GM21390 (cell line): ENCODE measurements at regions not wholly inside any gene's neighbourhood (a gene's known extent, or its start where the extent isn't known, plus 50 kb on each side); places are given as distances from the start of the nearest gene placed in this dataset.
A peak's percentile ranks its signal among the peaks of the same experiment; 100 is the strongest.

Source experiments
- ATAC-seq: cut with Tn5 transposase; IDR thresholded peaks from one replicate; pipeline ENCODE4 v1.9.1; 2021; ENCODE audit not compliant: unreplicated experiment

GRCh38 chr4:71930459-71930858 is 101.3 kb upstream of the NPFFR2 start:
- no peak for ATAC-seq

- no peak for ATAC-seq
These were observed 98.9 kb upstream of the NPFFR2 start for GRCh38 chr4:71932941-71933340.

GRCh38 chr4:71938776-71939175 is 93.0 kb upstream of the NPFFR2 start:
- ATAC-seq = no peak

GRCh38 chr4:71941001-71941400 is 90.8 kb upstream of the NPFFR2 start:
- ATAC-seq = peak; percentile 57

- ATAC-seq = no peak
These were observed 86.8 kb upstream of the NPFFR2 start for GRCh38 chr4:71944956-71945355.

GRCh38 chr4:71945791-71946190 is 86.0 kb upstream of the NPFFR2 start:
- no peak for ATAC-seq

GRCh38 chr4:71958978-71959377 is 72.8 kb upstream of the NPFFR2 start:
- ATAC-seq = no peak

- no peak for ATAC-seq
These were observed 69.1 kb upstream of the NPFFR2 start for GRCh38 chr4:71962622-71963264.

- ATAC-seq = no peak
These were observed 57.1 kb upstream of the NPFFR2 start for GRCh38 chr4:71974681-71975080.

- no peak for ATAC-seq
These were observed 55.3 kb upstream of the NPFFR2 start for GRCh38 chr4:71976523-71976922.

- no peak for ATAC-seq
These were observed 53.5 kb upstream of the NPFFR2 start for GRCh38 chr4:71978210-71978835.

GRCh38 chr4:71980976-71981375 is 50.8 kb upstream of the NPFFR2 start:
- no peak for ATAC-seq
